ENCODE measurements at regions not wholly inside any gene's neighbourhood (a gene's known extent, or its start where the extent isn't known, plus 50 kb on each side); places are given as distances from the start of the nearest gene placed in this dataset.

DNA sequence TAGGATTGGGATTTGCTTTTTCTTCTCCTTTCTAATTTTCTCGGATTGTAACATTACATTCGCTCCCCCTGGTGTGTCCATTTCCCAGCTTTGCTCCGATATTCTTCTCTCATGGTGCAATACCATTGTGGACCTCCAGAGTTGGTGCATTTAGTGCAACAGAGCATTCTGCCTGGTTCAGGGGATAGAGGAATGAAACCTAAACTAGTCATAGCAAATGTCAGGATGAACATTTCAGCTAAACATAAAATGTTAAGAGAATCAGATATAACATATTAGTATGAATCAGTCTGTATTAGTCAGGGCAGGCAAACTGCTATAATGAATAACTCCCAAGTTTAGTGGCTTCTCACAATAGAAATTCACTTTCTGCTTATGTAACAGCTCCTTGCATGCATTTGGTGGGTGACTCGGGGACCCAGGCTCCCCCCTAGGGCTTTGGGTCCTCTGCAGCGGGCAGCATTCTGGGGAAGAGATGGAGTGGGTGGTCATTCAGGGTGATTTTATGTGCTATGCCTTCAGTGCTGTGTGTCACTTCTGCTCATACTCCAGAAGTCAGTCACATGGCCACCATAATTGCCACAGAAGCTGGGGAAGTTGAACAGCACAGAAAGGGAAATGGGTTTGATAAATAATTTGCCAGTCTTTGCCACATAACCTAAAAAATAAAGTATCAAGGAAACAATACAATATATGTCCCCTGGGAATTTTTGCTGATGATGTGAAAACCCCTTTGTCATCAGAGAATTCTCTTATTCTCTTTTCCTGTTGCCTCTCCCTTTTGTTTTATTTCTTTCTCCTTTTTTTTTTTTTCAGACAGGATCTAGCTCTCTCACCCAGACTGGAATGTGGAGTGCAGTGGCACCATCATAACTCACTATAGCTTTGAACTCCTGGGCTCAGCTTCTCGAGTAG lies 111.0 kb downstream of the HSPH1 start:
- H3K4me3 ChIP-seq (ENCODE audit: low read depth, low read length) = no peak overlapping the region
- DNase-seq (ENCODE audit: low read depth) = no peak
- TF ChIP-seq, protein P1, sequence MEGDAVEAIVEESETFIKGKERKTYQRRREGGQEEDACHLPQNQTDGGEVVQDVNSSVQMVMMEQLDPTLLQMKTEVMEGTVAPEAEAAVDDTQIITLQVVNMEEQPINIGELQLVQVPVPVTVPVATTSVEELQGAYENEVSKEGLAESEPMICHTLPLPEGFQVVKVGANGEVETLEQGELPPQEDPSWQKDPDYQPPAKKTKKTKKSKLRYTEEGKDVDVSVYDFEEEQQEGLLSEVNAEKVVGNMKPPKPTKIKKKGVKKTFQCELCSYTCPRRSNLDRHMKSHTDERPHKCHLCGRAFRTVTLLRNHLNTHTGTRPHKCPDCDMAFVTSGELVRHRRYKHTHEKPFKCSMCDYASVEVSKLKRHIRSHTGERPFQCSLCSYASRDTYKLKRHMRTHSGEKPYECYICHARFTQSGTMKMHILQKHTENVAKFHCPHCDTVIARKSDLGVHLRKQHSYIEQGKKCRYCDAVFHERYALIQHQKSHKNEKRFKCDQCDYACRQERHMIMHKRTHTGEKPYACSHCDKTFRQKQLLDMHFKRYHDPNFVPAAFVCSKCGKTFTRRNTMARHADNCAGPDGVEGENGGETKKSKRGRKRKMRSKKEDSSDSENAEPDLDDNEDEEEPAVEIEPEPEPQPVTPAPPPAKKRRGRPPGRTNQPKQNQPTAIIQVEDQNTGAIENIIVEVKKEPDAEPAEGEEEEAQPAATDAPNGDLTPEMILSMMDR (IDR thresholded peaks at IDR 0.05; ENCODE audit: insufficient read depth, low read depth, low read length, missing control alignments) = no peak

DNA sequence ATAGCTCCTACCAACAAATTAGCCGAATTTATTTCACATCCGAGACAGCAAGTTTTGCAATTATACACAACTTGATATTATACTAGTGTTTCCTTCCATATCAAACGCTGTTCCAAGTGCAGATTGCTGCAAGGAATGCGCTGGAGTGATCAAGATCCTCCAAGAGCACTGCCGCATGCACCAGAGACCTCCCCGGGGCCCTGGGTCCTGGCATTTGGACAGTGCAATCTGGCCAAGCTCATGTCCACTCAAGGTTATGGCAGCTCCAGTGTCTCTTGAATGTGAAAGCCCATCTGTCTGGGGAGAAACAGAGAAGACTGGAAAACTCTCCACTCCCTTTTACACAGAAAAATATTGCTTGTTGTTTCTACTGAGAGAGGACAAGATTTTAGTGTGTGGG lies 111.9 kb downstream of the HSPH1 start:
- DNase-seq (ENCODE audit: low read depth) = no peak
- no peak overlapping the region for H3K4me3 ChIP-seq (ENCODE audit: low read depth, low read length)
- TF ChIP-seq, protein P1 (IDR thresholded peaks at IDR 0.05; ENCODE audit: insufficient read depth, low read depth, low read length, missing control alignments) = no peak

DNA sequence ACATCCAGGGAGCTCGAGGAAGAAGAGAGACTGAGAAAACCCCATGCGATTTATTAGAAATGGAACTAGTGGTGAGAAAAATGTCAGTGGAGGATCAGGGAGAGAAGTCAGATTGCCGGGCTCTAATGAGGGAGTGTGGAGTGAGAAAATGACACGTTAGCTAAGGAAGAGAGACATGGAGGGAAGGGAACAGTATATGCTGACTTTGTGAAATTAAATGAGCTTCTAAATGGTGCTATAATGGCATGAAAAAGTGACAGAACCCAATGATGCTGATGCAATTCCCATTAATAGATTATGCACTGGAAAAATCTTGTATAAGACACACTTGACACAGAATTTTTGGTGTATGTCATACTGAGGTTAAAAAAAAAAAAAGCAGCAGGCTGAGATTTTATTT lies 112.6 kb downstream of the HSPH1 start:
- TF ChIP-seq, protein P1 (IDR thresholded peaks at IDR 0.05; ENCODE audit: insufficient read depth, low read depth, low read length, missing control alignments) = no peak
- no peak for DNase-seq (ENCODE audit: low read depth)
- H3K4me3 ChIP-seq (ENCODE audit: low read depth, low read length) = no peak overlapping the region

DNA sequence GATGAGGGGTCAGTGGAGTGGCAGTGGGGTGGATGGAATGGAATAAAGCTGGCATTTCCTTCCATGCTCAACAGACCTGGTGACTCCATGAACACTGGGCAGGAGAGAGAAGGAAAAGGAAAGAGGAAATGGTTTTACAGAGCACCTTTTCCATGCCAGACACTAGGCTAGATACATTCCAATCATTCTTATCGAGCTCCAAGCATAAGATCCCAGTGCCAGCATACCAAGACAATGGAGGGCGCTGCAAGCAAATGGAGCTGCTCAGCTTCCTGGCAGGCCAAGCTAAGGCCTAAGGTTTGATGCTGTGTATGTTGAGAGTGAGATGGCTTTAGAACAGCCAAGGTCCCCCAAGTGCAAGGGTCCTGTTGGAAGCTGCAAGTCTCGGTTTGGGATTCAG lies 113.2 kb downstream of the HSPH1 start:
- TF ChIP-seq, protein P1 (IDR thresholded peaks at IDR 0.05; ENCODE audit: insufficient read depth, low read depth, low read length, missing control alignments) = no peak
- no peak for DNase-seq (ENCODE audit: low read depth)
- H3K4me3 ChIP-seq (ENCODE audit: low read depth, low read length) = no peak overlapping the region

DNA sequence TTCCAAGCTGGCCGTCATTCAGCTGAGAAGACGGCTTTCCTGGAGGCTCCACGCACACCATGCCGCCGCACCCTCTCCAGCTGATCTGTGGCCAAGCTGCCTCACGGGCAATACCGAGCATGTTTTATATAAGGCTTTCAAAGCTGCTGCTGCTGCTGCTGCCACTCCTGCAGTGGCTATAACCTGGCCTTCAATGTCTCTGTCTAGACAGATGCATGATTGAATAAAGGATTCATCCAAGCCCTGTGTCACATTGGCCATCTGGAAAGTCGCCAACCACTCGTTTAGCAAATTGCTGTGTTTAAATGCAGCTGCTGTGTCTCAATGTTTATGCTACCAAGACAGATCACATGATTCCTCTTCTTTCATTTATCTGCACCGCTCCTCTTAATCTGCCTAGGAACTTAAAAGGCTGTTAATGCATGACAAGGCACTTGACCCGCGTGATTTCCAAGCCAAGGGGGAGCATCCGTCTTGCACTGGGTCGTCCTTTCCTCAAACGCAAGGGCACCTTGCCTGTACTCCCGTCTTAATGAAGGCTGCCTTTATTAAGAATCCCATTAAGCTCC lies 114.3 kb downstream of the TEX26 start:
- TF ChIP-seq, protein P1 (IDR thresholded peaks at IDR 0.05; ENCODE audit: insufficient read depth, low read depth, low read length, missing control alignments) = no peak
- no peak for DNase-seq (ENCODE audit: low read depth)
- H3K4me3 ChIP-seq (ENCODE audit: low read depth, low read length) = no peak overlapping the region

DNA sequence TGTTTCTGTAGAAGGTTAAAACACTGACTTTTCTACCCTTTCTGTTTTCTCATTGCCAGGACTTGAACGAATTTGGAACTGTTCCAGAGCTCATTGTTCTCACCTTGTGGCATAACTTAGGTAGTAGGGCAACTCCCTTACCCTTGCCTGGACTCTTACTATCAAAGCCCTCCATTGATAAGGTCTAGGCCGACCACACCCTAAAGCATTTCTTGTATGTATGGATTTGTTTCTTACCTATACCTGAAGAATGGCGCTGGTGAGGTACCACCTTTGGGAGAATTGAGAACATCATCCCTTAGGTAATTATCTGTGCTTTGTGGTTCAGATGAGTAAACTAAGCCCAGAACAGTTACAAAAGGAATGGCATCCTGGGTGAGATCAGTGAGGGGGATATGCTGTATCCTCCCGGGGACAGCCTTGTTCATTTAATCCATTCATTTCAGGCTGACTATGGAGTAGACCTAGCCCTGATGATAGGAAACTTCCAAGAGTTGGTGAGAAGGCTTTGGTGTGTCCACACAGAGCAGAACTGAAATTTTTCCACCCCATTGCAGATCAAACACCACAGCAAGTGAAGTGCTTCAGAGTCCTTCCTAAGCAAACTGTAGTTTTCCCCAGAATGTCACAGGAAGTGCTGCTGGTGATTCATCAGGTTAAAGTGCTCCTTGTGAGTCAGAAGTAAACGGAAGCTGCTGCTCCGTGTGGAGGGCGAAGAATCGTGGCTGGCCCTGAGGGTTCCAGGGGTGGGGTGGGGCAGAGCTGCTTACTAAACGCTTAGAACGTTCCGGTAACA lies 113.0 kb downstream of the TEX26 start:
- H3K4me3 ChIP-seq (ENCODE audit: low read depth, low read length) = no peak overlapping the region
- peak; percentile 53 for DNase-seq (ENCODE audit: low read depth)
- TF ChIP-seq, protein P1 (IDR thresholded peaks at IDR 0.05; ENCODE audit: insufficient read depth, low read depth, low read length, missing control alignments) = no peak

All from GM12865 (cell line).